Stimulated activated CD4-positive, alpha-beta T cell treated with anti-CD3 and anti-CD28 coated beads, Interleukin-2, amount 100 ng/mL, for 24 hours (primary cell): ENCODE measurements at regions not wholly inside any gene's neighbourhood (a gene's known extent, or its start where the extent isn't known, plus 50 kb on each side); places are given as distances from the start of the nearest gene placed in this dataset.
A peak's percentile ranks its signal among the peaks of the same experiment; 100 is the strongest.
"Not testable (repeated sequence)": the region's sequence is repeated elsewhere in the genome, so short reads cannot be mapped to it uniquely, and the experiment has no call there.

Experiments
- DNase-seq, 2 donors: peaks; one replicate each; pipeline ENCODE4 v3.0.0-alpha.2; 2020

DNA sequence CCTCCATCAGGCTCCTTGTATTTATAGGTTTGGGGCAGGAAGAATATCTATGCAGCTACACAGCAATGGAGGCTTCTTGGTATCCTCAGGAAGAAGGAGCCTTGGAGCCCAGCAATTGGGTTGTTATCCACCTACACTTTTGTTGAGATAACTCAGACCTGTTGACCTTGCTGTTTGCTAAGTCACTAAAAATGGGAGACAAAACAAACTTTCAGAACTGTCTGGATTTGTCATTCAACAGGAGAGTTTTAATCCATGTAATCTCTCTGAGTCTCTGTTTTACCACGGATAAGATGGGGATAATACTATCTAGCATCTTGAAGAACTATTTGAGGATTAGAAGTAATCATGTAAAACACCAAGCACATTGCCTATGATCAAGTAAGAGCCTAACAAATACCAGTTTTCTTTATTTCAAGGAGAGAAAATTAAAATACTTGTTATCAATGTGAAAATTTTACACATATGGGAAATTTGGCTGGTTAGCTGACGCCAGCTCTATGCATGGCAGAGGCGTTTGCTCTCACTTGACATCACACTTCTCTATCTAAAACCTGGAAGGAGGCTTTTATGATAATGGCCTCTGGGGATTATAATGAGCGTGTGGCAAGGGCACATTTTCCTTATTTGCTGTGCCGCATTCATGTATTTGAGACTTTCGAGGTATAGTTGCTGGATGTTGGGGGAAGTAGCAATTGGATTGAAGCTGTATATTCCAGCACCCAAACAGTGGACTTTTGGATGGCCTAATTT is 215.6 kb downstream of the PDCD6IP start:
- DNase-seq, result no peak

DNA sequence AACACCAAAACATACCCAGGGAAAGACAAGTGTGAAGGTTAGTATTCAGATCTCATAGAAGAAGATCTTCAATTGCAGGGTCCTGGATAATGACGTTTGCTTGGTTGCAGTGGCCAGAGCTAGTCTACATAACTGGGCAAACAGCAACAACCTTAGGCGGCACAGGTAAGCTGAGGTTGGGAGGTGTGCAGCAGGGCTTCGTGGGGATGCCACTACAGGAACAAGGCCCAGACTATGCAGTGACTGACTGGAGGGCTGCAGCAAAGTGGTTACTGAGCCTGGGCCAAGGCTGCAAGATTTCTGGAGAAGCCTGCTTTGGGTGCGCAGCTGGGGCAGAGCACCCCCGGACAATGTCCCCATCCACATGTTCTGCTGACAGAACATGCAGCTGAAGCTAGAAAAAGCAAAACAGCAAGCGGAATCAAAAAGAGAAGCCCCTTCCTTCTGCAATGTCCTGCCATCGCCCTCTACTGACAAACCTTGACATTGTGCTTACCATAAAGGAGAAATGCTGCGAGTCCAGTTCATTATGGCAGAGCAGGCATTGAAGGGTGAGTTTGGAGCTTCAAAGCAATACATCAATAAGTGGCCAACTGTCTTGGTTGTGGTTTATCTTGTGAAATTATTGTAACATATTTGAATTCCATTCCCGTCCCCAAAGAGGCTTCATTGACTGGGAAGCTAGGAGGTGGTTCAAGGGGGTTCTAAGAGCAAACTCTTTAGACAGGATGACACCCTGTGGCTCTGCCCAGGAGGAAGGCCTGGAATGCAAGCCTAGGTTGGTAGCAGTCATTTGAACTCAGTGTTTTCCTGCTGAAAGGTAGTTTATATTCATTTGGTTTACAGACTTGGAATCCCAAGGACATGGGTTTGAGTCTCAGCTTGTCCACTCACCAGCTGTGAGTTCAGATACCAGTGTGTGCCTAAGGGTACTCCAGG is 217.0 kb downstream of the PDCD6IP start:
- DNase-seq, result no peak

DNA sequence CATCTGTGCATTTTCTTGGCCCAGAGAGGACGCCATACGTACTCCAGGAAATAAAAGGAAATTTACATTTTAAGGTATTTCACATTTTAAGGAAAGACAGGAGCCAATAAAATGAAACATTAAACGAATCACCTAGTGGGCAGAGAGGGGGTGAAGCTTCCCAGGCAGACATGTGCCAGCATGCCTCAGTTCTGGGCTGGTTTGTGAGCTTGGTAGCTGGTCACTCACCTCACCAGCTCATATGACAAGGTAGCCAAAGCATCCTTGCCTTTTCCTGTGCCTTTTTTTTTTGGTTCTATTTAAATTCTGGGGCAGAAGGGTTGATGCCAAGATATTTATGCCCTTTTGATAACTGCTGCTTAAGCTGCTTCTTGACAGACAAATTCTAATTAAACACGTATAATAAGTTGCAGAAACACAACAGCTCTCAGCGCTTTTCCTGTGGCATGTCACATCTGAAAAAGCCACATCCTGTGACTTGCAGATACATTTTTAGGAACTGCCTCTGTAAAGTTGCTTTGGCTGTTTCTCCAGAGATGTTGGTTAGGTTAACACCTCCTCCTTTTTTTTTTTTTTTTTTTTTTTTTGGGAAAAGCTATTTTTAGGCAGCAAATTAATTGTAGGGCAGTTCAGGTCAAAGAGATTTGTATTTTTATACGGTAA is 218.6 kb downstream of the PDCD6IP start:
- DNase-seq, result no peak

DNA sequence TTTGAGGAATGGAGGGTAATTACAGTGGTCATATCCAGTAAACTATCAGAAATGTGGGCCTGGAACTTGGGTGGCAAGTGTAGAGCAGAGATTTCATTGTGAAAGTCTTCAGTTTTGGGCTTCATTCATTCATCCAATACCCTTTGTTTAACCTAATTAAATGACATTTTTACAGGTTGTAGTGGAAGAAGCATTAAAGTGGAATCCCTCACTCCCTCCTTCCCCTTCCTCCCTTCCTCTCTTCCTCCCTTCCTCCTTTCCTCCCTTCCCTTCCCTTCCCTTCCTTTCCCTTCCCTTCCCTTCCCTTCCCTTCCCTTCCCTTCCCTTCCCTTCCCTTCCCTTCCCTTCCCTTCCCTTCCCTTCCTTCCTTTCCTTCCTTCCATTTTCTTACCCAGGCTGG is 219.3 kb downstream of the PDCD6IP start:
- no peak for DNase-seq

DNA sequence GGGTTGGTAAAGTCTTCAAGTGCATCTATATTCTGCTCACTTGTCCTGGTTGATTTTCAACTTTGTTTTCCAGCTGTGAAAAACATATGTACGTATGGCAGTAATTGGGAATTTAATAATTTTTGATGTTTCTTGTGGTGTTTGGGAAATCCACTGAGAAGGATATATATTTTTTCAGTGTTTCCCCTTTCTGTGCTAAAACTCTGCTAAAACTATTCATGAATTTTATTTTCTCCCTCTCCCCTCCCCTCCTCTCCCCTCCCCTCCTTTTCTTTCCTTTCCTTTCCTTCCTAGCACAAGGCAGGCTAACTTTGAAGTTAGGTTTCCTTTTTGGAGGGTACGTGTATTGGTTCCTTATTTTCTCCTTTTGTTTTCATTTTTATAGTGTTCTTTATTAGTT is 220.7 kb downstream of the PDCD6IP start:
- DNase-seq, result no peak

DNA sequence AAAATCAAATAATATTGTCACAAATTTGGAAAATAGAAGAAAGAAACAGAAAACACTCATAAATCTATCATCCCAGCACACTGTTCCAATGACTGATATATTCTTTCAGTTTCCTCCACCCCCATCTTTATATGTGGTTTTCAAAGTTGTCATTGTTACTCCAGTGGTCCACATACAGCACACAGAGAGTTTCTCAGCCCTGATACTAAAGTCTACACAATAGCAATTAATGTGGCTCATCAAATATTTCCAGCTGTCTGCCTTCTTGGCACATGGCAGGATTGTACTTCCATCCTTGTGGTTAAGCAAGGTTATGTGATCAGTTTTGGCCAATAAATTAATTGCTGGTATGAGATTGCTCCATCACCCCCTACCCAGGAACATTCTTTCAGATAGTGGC is 221.7 kb downstream of the PDCD6IP start:
- DNase-seq, result no peak

DNA sequence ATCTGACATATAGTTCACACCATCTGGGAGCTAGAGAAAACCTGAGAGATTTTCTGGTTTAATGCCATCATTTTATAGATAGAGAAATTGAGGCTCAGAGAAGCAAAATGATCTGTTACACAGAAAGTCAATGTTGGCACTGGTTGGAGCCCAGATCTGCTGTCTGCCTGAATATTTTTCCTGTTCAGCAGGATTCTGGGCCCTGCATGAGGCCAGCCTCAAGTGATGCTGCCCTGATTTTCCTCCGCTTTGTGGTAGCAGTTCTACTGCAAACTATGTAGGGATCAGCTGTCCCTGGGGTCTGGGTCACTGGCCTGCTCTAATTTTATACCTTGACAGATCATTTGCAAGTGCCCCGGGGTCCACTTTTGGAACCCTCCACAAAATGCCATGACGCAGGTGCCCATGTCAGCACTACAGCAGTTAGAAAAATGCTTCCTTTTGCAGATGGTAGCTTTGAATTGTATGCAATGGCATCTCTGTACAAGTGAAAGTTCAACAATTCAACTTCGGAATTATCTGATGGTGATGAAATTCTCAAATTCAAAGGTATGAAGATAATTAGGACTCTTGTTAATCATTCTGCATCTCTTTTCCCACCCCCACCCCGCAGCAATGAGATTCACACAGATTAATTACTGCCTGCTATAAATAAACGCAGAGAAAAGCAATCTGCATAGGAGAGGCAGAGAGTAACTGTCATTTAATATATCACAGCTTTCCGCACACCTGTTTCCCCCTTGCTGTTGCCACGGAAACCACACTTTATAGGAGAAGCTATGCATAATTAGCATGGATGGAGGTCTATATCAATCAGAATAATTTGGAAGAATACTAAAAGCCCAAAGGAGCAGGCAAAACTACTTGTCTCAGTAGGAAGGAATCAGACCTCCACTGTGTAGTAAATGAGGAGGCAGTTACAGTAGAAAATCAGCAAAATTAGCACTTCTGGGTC is 222.6 kb downstream of the PDCD6IP start:
- no peak for DNase-seq

DNA sequence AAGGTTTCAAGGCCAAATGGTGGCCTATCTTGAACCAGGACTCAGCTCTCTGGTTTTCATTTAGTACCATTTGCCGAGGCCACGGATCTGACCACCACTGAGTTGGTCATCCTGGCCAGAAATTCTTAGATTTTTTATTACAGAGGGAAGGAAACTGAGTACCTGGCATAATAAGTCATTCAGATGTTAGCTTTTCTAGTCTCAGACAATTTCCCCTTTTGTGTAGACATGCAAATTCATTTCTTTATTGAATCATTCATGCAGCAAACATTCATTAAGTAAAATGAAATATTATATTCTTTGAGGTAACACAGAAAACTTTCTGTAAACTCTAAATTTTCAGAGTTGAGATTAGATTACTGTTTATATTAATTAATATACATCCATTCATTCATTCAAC is 223.7 kb downstream of the PDCD6IP start:
- DNase-seq, result no peak

DNA sequence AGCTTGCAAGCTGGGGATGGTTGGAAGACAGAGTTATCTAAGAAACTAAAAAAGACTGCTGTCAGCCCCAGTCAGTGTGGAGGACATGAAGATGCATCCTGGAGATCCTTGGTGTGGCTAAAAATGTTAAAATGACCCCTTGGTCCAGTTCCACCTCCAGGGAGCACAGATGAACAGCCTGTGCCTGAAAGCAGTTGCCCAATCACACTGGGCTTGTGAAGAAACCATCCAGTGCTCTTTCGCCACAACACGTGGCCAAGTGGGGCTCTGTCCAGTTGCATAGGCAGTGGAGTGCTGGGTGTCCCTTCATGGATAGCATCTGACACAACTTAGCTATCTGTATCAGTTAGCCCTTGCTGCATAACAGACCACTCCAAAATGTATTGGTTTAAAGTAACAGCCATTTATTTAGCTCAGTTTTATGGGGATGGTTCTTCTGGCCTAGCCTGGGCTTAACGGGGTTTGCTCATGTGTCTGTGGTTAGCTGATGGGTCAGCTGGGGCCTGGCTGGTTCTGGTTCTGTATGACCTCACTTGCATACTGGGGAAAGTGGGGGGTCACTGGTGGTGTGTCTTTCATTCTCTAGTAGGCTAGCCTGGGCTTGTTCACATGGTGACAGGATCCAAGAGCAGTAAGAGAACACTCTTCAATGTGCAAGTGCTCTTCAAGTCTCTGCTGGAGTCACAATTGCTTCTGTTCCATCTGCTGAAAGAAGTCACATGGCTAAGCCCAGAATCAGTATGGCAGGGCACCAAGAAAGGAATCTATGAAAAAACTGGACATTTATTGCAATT is 226.2 kb downstream of the PDCD6IP start:
- DNase-seq, result no peak

DNA sequence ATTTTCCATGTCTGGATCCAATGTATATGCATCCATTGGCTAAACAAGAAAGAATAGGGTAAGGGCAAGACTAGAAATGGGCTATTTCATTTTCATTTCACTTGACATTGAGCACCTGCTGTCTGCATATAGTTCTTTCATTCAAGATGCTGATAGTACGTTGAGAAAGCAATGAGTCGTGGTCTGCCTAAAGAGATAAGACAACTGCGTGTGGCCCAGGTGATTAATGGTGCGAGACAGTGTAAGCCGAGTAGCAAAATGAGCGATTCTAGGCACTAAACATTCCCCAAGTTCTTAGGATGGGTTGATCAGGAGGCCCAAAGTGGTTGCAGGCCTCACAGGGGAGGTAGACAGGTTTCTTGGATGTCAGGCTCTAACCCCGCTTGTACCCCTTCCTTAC is 235.4 kb downstream of the PDCD6IP start:
- DNase-seq, result no peak

DNA sequence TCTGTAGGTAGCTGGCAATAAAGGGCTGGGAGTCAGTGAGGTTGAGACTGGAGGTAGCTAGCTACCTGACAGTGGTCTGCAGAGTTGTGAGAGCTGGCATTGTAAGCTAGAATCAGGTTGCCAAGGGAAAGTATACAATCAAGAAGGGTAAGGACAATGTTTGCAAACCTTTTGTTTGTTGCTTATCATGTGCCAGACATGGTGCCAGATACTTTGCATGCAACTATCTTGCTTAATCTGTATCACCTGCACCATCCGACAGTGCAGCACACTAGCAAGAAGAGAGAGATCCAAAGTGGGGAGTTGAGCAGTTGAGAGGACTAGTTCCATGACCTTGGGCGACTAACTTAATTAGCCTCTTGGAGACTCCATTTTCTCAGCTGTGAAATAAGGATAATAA is 236.4 kb downstream of the PDCD6IP start:
- no peak for DNase-seq

DNA sequence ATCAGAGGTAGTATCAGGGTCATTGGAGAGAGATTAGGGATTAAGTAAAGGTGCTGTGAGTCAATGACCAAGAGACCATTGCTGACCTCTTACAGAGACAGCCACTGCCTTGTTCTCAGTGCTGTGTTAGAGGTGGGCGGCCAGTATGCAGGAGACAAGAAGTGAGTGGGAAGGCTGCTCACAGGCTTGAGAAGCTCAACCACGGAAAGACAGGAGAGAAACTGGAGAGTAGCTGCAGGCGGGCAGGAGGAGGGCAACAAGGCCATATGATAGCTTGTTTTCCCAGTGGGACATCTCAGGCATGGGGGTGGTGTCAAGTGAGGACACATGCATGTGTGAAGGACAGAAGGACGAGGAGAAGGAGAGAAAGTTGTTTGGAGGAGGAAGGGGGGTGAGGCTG is 237.3 kb downstream of the PDCD6IP start:
- DNase-seq, result no peak

DNA sequence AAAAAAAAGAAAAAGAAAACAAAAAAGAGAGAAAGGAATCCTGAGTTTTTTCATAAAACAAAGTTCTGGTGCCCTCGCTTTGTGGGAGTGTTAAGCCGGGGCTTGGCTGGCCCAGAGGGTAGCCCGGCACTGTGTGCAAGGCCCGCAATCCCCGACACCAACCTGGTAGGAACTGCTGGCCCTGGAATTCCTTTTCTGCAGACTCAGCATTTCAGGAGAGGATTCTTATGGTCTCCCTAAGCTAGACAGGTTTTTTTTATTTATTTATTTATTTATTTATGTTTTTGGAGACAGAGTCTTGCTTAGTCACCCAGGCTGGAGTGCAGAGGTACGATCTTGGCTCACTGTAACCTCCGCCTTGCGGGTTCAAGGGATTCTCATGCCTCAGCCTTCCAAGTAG is 238.8 kb downstream of the PDCD6IP start:
- no peak for DNase-seq

DNA sequence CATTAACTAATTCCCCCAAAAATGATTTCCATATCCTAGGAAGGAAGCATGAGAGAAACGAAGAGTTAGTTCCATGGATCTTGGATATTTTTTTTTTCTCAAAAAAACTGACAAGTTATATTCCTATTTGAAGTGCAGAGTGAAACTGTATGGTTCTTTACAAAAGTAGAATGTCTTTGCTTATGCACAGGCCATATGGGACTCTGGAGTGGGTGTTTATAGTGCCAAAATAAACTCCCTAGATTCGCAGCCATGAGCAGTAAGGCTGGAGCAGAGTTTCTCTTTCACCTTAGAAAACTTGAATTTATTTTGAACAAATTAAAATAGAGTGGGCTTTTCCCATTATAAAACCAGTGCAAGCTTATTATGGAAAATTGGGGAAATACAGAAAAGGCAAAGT is 239.7 kb downstream of the PDCD6IP start:
- DNase-seq, result no peak

DNA sequence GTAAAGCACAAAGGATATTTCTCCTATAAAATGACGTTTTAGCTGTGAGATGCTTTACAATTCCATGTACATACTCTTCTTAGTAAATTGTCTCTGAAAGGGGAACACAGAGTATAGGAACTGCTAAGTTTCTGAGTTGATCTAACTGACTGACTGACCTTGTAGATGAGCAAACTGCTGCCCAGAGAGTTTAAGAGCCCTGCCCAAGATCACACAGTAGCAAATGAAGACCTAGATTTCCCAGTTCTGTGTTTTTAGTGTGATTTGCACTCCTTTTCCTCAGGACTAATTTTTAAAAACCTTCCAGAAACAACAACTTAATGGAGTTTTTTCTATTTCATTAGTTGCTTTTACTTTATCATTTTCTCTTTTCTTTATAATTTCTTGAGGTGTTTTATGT is 247.7 kb downstream of the PDCD6IP start:
- DNase-seq, result no peak

DNA sequence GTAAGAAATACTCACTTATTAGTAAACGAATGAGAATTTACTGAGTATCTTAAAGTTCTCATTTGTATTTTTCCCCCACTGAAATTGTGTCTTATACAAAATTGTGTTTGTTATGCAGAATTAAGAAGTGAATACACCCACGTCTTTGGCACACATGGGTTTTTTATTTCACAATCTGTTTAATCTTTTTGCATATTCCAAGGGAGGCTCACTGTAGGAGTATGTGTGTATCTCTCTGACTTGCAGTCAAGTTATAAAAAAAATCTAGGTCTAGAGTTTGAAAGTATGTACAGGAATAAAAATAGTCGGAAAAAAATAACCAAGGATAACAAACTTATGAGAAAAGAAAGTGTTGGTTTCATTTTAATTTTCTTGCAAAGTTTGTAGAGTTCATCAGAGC is 255.2 kb downstream of the PDCD6IP start:
- no peak for DNase-seq

DNA sequence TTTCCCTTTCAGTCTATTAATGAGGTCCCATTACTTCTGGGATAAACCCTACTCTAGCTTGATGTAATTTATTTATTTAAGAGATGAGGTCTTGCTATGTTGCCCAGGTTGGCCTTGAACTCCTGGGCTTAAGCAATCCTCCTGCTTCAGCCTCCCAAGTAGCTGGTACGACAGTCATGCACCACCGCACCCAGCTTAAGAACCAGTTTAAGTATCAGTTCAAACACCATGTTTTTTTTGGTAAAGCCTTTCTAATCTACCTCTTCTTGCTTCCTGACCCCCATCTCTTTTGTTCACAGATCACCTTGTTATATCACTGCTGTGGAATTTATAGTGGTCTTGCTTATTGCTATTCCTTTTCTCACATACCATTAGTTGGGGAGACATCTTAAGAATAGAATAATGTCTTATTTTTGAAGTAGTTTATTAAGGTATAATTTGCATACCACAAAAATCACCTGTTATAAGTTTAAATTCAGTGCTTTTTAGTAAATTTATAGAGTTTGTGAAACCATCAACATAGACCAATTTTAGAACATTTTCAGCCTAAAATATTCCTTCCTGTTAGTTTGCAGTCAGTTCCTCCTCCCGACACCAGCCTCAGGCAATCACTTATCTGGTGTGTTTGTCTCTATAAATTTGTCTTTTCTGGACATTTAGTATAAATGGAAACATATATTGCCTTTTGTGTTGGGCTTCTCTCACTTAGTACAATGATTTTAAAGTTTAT is 257.9 kb downstream of the PDCD6IP start:
- DNase-seq, result no peak

DNA sequence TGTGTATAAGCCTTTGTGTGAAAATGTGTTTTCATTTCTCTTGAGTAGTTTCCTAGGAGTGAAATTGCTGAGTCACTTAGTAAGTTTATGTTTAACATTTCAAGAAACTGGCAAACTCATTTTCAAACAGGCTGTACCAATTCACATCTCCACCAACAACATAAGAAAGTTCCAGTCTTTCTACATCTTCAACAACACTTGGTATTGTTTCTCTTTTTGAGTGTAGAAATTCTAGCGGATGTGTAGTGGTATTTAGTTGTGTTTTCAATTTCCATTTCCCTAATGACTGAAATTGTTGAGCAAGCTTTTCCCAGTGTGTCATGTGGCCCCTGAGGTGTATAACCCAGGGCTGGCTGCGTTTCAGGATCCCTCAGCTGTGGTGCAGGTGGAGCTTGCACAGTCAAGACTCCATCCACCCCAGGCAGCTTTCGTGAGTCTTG is 258.5 kb downstream of the PDCD6IP start:
- peak in 1 of 2 donors; percentile 24 for DNase-seq

DNA sequence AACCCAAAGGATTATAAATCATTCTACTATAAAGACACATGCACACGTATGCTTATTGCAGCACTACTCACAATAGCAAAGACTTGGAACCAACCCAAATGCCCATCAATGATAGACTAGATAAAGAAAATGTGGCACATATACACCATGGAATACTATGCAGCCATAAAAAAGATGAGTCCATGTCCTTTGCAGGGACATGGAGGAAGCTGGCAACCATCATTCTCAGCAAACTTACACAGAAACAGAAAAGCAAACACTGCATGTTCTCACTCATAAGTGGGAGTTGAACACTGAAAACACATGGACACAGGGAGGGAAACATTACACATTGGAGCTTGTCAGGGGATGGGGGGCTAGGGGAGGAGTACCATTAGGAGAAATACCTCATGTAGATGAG is 262.6 kb downstream of the PDCD6IP start:
- DNase-seq, result not testable (repeated sequence)

DNA sequence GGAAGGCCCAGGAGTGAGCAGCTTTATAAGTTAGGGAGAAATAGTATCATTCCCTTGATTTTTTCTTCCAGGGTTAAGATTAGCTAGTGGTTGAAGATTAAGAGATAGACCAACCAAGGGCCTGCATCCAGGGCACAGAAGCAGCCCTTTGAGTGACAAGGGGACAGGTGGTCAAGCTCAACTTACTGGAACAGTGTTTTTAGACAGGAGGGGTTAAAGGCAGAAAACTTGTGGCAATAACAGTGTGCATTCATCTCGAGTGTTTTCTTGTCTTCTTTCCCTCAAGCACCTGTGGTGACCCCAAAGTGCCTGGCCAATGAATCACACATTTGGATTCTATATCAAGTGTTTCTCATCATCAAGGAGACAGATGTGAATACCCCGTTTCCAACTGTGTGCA is 267.5 kb downstream of the PDCD6IP start:
- DNase-seq, result no peak

DNA sequence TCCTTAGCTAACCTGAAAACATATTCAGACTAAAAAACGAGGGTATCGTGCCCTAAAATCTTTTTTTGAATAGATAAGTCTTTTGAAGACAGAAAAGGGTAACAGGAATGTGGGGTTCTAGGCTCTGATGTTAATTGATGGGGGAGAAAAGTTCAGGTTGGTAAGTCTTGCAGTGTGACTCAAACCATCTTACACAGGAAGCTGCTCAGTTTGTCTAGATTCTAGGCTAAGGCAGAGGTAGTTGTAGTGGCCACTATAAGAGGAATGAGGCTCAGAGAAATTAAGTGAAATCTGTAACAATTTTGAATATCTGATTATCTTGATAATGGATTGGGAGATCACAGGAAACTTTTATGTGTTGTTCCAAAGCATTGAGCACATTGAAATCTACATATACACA is 267.9 kb downstream of the PDCD6IP start:
- DNase-seq, result no peak
